ENCODE measurements at regions not wholly inside any gene's neighbourhood (a gene's known extent, or its start where the extent isn't known, plus 50 kb on each side); places are given as distances from the start of the nearest gene placed in this dataset.

- H3K36me3 ChIP-seq (ENCODE audit: low read depth): no peaks in the 10 kb centered on the region
- no peak overlapping the region for H3K4me3 ChIP-seq
- peak; percentile 22 for ATAC-seq
- H3K9me3 ChIP-seq: no peaks in the 10 kb centered on the region
- peak in 2 of 3 donors; percentile 48 to 64 for DNase-seq
- no peak for TF ChIP-seq CTCF (IDR thresholded peaks at IDR 0.05)
- peaks cover 29% of the 10 kb centered on the region for H3K4me1 ChIP-seq (ENCODE audit: low read depth)
- intact Hi-C loops (cut with DNase I, micrococcal nuclease): no loop called here
Measured at GRCh38 chr2:43000242-43001054, 208.1 kb upstream of the HAAO start.

GRCh38 chr2:42999856-43000241 lies 207.5 kb upstream of the HAAO start:
- no peaks in the 10 kb centered on the region for H3K36me3 ChIP-seq (ENCODE audit: low read depth)
- ATAC-seq (peak; percentile 76), DNase-seq (peak; percentile 62 to 77 (median 70))
- intact Hi-C loops (cut with DNase I, micrococcal nuclease): no loop called here
- H3K4me1 ChIP-seq (ENCODE audit: low read depth): peaks cover 29% of the 10 kb centered on the region
- H3K9me3 ChIP-seq: no peaks in the 10 kb centered on the region
- TF ChIP-seq CTCF (IDR thresholded peaks at IDR 0.05): no peak
- no peak overlapping the region for H3K4me3 ChIP-seq

GRCh38 chr2:42999391-42999841 lies 207.0 kb upstream of the HAAO start:
- Histone ChIP-seq H3K36me3 (ENCODE audit: low read depth) (no peaks in the 10 kb centered on the region), H3K4me3 (no peak overlapping the region), H3K9me3 (no peaks in the 10 kb centered on the region), H3K4me1 (ENCODE audit: low read depth) (peaks cover 26% of the 10 kb centered on the region)
- intact Hi-C loops (cut with DNase I, micrococcal nuclease): no loop called here
- ATAC-seq (peak; percentile 88), DNase-seq (peak; percentile 68 to 78 (median 70))
- no peak for TF ChIP-seq CTCF (IDR thresholded peaks at IDR 0.05)

GRCh38 chr2:42998721-42999120 lies 206.3 kb upstream of the HAAO start:
- intact Hi-C loops (cut with DNase I, micrococcal nuclease): no loop called here
- H3K4me1 ChIP-seq (ENCODE audit: low read depth): peaks cover 19% of the 10 kb centered on the region
- no peak overlapping the region for H3K4me3 ChIP-seq
- ATAC-seq (no peak), DNase-seq (no peak)
- H3K36me3 ChIP-seq (ENCODE audit: low read depth): no peaks in the 10 kb centered on the region
- TF ChIP-seq CTCF (IDR thresholded peaks at IDR 0.05): no peak
- no peaks in the 10 kb centered on the region for H3K9me3 ChIP-seq

- Histone ChIP-seq H3K4me3 (no peak overlapping the region), H3K36me3 (ENCODE audit: low read depth) (no peaks in the 10 kb centered on the region), H3K9me3 (no peaks in the 10 kb centered on the region), H3K4me1 (ENCODE audit: low read depth) (peaks cover 16% of the 10 kb centered on the region)
- no peak for DNase-seq
- intact Hi-C loops (cut with DNase I, micrococcal nuclease): no loop called here
- no peak for TF ChIP-seq CTCF (IDR thresholded peaks at IDR 0.05)
- ATAC-seq: no peak
Measured at GRCh38 chr2:42996528-42996927, 204.1 kb upstream of the HAAO start.
